HG03159 (cell line): ENCODE measurements at regions not wholly inside any gene's neighbourhood (a gene's known extent, or its start where the extent isn't known, plus 50 kb on each side); places are given as distances from the start of the nearest gene placed in this dataset.
"Not testable (repeated sequence)": the region's sequence is repeated elsewhere in the genome, so short reads cannot be mapped to it uniquely, and the experiment has no call there.

Experiments
- ATAC-seq: cut with Tn5 transposase; IDR thresholded peaks from one replicate; pipeline ENCODE4 v1.9.1; 2021; ENCODE audit warnings: mild to moderate bottlenecking, moderate library complexity; ENCODE audit not compliant: unreplicated experiment

DNA sequence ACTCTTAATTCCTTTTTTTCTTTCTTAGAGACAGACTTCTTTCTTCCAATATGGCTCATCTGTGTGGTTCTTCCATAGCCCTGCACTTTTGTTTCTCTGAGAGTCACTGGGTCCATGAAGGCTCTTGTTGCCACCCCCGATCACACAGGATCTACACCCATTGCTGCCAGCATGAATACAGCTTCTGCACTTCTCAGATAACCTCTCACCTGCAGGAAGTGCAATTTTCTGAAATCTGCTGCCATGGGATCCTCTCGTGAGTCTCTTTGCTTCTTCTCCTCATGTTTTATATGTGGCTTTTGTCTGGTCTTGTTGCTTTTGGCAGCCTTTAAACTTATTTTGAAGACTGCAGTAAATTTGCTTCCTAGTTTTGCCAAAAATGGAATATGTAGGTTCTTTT lies 171.2 kb downstream of the TMEM167A start:
- ATAC-seq, result no peak

DNA sequence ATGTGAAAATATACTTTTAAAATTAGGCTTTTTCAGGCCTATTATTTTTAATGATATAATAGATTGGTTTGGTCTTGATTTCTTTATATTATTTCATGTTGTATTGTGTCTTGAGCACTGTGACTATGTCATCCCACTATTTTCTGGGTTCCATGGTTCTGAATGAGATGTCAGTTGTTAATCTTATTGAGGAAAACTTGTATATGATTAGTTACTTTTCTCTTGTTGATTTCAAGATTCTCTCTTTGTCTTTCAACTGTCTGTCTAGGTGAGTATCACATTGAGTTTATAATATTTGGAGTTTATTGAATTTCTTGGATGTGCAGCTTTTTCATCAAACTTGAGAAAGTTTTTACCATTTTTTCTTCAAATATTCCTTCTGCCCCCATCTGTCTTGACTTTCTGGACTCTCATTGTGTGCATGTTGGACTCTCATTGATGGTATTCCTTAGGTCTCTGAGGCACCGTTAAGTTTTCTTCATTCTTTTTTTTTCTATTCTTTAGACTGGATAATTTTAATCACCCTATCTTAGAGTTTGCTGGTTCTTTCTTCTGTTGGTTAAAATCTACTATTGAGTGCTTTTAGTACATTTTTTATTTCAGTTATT lies 175.8 kb downstream of the TMEM167A start:
- ATAC-seq, result no peak

DNA sequence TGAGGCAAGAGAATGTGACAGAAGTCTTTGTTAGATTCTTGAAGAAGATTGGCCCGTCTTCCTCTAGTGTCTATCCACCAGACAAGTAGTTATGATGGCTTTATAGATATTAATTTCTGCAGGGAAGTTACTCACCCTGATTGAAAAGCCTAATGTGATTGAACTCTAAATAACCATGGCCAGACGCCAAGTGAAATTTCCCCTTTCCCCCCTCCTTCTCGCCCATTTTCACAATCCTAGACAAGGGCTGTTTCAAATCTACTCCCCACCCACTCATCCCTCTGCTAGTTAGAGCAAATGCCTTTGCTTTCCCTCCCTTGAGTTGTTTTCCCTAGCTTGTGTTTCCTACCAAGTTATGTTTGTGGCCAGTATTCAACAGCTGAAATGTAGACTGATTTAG lies 182.5 kb downstream of the TMEM167A start:
- ATAC-seq, result no peak

DNA sequence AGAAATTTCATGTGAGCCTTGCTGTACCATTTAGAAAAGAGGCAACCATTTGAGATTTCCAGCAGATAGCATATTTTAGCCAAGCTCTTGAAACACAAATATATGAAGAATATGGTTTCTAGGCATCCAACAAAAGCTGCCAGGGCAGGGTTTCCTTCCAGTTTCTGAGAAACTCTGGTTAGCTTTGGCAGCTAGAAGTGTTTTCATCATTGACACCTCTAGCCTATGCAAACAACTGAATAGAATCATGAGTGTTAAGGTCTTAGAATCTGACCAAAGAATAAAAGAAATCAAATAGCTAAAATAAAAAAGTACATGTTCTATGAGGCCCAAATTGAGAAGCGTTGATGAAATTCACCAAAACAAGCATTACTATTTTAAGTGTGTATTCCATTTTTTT lies 188.1 kb downstream of the TMEM167A start:
- ATAC-seq, result no peak

DNA sequence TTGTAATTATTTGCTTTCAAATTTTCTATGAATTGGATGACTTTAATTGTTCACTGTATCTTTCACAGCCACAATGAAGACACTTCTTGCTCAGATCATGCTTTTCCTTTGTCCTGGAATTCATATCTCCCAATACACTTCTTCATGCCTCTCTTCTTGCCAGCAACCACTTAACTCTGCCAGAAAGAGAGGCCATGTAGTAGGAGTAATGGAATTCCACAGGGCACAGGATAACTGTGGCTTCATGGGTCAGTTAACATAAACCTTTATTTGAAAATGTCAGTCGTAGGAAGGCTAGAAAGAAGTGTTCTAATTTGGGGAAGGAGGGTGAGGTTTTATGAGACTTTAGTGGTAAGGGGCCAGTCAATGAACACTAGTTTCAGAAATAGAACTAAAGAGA lies 190.3 kb downstream of the TMEM167A start:
- no peak for ATAC-seq

DNA sequence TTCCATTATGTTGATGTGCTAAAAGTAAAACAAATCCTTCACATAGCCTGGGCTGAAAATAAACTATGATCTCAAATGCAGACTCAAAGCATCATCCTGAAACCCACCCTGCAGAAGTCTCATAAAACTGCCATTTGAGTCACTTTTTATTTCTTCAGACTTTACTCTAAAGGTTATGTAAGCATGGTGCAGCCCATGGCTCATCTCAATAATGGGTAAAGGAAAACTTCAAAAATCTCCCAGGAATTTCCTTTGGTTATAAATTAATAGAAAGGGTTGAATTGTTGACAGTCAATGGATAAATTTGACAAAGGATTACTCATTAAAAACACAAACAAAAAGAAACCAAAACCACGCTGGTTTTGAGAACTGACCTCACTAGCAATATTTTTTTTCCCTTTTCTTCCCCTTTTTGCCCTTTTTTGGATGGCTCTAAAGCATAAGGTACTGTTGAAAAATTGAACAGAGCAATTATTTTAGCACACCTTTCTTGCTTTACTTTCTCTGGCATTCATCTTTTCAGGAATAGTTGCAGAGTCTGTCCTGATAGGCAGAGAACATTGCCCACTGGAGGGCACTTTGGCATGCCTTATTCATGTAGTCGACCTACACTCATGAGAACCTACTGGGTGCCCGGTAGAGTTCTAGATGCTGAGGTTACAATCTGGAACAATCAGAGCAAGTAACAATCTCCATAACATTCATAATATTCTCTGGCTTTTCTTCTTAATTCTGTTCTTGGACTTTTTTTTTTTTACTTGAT lies 191.4 kb downstream of the TMEM167A start:
- peak; percentile 51 for ATAC-seq

DNA sequence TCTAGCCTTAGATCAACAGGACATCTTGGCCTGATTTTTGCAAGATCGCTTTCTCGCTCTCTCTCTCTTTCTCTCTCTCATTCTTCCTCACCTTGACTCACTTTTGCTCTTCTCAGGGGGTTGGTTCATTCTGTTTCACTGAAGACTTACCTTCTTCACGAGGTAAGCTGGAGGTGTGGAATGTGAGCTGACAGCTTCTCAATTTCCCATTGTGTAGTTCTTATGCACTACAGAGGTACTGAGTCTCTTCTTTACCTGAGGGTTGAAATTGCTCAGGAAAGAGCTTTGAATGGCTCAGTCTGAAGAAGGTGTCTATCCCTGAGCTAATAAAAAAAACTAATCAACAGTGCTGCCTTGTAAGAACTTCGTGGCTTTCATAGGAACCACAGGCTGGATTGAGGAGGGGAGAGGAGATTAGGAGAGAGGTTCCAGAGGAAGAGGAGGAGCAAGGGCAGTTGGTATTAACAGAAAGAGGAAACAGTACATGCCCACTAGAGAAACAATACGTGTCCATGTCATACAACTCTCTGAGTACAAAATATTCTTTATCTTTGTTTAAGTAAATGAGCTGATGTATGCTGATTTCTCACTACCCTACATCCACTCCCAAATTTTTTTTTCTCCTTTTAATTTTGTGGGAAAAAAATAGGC lies 192.2 kb downstream of the TMEM167A start:
- ATAC-seq, result no peak

DNA sequence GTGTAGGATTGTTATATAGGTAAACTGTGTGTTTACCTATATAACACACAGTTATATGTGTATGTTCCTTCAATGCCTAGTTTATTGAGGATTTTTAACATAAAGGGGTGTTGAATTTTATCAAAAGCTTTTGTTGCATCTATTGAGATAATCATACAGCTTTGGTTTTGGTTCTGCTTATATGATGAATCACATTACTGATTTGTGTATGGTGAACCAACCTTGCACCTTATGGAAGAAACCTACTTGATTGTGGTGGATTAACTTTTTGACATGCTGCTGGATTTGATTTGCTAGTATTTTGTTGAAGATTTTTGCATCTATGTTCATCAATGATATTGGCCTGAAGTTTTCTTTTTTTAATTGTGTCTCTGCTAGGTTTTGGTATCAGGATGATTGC lies 194.9 kb downstream of the TMEM167A start:
- no peak for ATAC-seq

DNA sequence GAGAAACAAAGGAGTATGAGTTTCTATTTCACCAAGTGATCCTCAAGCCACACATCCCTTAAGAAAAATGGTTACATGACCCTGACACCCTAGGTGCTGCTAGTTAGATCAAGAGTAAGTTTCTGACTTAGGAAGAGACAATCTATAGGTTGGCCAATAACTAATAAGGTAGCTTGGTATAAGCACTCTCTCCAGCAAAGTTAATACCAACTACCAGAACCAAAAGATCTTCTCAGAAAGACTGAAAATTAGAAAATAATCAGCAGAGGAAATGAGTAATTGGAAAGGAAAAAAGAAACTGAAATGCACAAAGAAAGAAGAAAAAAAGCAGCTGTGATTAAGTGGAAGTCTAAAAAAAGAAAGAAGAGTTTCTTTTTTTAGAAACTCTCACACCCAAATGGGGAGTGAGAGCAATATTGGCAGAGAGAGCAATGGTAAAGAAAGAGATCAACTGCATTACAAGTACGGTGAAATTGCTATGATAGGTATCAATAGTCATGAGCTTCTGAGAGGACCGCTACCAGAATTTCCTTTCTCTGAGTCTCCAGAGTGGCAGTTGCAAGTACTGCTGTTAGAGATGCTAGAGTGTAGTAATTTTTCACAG lies 195.5 kb downstream of the TMEM167A start:
- peak; percentile 41 for ATAC-seq

DNA sequence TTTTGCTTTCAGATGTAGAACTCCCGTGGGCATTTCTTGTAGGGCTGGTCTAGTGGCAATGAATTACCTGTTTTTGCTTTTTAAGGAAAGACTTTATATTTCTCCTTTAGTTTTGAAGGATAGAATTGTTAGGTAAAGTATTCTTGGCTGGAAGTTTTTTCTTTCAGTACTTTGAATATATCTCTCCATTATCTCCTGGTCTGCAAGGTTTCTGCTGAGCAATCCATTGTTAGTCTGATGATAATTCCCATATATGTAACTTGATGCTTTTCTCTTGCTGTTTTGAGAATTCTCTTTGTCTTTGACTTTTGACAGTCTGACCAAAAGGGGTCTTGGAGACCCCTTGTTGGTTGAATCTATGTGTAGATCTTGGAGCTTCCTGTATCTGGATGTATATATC lies 198.1 kb downstream of the TMEM167A start:
- ATAC-seq, result no peak

DNA sequence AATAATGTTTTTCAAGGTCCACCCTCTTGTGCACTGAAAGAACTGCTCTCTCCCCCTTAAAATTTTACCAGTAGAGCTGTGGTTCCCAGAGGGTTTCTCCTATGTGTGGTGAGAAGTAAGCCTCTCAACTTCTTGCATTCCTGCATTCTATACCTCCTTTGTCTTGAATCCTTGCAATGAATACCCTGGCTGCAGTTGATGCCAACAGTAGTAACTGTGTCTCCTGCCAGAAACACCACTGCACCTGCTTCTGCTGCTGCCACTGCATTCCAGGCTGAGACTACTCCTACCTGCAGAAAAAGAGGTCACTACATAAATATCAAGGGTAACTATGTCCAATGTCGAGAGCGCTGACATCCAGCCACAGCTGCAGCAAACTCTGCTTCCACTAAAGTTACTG lies 203.7 kb downstream of the TMEM167A start:
- ATAC-seq, result no peak

DNA sequence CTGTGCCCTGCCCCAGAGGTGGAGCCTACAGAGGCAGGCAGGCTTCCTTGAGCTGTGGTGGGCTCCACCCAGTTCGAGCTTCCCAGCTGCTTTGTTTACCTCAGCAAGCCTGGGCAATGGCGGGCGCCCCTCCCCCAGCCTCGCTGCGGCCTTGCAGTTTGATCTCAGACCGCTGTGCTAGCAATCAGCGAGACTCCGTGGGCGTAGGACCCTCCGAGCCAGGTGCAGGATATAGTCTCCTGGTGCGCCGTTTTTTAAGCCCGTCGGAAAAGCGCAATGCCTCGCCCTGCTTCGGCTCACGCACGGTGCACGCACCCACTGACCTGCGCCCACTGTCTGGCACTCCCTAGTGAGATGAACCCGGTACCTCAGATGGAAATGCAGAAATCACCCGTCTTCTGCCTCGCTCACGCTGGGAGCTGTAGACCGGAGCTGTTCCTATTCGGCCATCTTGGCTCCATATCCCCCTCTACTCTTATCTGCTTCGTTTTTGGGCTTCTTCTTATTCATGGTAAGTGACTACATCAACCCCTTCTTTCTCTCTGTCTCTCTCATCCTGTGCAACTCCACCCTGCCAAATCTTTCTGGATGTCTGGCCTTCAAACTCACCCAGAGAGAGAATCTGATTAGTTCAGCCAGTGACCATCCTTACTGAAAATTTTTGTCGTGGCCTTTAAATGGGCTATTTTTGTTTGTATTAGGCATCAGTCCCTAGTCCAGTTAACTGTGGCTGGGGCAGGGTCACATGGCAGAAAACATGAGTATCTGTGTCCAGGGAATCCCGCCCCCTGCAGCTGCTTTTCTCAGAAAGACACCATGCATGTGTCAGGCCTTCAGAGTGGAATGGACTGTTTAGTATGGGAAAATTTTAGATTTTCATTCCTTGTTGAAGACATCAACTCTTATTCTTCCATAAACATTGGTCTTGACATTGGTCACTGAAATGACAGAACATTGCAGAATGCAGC lies 204.6 kb downstream of the TMEM167A start:
- ATAC-seq, result not testable (repeated sequence)

DNA sequence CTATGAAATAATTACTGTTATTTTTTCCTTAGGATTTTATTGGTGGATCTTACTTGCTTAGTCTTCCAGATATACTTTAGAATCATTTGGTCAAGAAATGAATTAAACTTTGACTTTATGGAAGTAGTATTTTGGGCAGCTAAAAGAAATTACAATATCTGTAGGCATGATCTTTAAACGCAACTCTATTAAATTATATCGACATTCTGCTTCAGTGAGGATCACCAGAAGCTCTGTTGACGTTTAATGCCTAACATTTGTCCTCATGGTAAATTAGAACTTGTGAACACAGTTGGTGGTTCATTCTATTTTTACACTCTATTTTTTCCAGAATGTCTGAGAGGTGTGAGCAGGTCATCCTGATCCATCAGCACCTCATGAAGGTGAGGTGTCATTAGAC lies 211.6 kb downstream of the TMEM167A start:
- ATAC-seq, result no peak

DNA sequence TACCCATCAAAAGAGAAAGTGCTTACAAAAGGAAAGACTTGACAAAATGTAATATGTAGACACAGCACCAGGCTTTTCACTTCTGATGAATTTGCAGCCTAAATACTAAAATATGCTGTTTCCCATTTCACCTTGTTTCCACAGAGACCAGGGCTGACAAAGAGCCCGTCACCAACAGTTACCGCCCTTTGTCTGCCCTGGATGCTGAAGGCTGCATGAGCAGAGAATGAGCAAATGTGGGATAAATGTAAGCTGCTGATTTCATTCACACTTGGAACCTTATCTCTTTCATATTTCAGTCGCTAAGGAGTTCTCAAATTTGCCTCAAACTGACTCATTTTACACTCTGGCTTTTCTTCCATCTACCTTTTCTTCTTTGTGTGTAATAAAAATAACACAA lies 213.9 kb downstream of the TMEM167A start:
- no peak for ATAC-seq

DNA sequence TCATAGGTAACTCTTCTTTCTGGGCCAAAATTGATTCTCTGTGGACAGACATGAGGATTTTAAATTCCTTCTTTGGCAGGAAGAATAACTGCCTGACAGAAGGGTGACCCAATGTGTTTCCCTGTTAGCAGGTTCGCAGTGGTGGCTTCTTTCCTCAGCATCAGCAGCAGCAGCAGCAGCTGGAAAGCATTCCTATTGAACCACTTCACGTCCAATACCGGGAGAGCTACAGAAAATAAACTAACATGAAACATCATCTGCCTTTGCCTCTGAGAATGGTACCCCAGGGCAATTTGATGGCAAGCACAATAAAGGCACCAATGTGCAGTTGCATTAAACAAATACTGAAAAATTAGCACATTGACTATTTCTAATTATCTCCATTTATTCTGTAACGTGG lies 214.5 kb downstream of the TMEM167A start:
- no peak for ATAC-seq

DNA sequence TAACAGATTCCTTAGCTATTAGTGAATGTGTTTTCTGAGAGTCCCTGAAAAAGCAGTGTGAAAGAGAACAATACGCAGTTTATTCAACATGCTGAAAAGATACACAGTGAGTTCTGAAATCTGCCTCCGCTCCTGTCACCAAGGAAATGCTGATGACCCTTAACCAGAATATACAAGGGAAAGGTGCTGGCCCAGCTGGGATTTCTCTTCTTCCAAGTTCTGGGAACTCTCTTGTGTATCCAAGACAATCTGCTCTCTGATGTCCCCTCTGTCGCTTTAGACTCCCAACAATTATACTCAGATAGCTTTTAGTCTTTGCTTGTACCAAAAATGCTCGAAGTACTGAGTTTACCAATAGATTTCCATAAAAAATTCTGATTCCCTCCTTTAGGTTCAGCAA lies 214.9 kb downstream of the TMEM167A start:
- ATAC-seq, result no peak

DNA sequence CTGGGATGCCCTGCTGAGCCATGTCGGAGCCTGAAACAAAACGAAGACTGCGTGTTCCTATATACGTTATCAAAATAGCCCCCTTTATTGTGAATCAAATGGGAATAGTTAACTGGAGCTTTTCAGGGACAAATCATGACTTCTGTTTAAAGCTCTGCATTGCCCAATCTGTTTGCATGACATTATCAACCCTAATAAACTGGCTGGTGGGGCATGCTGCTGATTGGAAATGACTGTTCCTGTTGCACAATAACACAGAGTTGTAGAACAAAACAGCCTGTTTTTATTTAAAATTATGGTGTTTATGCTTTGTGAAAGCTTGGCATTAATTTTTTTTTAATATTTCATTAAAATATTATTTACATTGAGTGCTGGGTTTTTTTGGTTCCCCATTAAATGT lies 215.5 kb downstream of the TMEM167A start:
- no peak for ATAC-seq

DNA sequence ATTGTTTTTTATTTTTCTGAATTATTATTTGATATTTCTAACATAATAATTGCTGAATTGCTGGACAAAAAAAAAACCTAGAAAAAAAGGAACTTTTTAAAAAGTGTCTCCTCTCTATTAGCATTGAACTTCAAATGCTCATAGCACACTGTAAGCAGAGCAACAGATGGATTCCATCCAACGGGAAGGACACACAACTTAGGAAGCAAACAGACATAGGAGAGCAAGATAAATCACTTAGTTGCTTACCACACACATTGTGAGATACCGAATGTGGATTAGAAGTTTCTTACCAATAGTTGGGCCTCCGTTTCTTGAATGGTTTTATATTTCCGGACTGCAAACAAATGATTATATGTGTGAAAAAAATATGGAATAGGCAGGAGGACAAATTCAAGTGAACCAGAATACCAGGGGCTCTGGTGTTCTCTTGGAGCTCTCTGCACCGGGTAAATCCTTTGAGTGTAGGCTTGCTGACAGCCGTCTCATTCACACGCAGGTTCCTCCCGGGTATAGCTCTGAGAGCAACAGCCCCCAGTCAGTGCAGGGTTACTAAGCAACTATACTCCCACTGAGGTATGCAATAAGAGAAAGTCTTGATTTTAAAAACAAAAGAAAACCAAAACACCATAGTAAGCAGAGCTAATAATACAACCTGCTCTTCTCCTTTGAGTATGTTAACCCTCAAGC lies 217.6 kb downstream of the TMEM167A start:
- ATAC-seq, result no peak

DNA sequence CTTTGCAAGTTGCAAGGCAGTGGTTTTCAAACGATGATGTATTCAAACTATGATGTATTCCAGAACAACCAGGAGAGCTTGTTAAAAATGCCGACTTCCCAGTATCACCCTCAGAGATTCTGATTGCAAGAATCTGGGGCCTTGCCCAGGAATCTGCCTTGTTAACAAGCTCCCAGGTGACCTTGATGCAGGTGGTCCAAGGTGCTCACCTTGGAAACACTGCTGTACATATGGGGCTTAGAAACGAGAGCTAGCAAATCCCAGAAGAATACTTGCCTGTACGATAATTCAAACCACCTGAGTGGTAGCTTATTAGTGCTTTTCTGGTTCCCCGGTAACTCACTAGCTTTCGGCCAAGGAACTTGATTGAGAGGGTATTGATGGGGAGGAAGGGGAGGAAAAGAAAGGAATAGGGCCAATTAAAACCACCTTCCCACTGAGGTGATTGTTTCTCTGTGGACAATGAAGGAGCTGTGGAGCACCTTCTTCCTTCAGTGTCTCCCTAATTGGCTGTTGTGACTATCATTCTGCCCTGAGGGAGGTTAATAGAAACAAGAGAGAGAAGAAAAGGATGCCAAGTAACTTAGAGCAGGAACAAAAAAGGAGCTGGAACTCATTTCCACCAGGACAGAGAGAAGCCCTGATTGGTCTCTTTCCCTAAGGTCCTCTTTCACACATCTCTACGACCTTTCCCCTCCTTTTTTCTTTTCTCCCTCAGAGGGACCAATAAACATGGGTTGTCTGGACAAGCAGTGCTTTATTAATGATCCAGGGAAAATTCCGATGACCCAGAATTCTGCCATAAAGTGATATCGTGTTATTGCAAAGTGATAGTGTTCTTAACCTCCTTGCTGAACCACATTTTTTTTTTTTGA lies 218.8 kb downstream of the TMEM167A start:
- no peak for ATAC-seq
